IMR-90 (cell line): ENCODE measurements at regions not wholly inside any gene's neighbourhood (a gene's known extent, or its start where the extent isn't known, plus 50 kb on each side); places are given as distances from the start of the nearest gene placed in this dataset.

Source experiments
- BHLHE40 ChIP-seq: fragments of 150-350 bp; IDR thresholded peaks from 2 replicates; pipeline ENCODE4 v1.6.1; 2016; ENCODE audit warnings: mild to moderate bottlenecking, low read depth, low read length
- CEBPB ChIP-seq: IDR thresholded peaks from 2 replicates; pipeline ENCODE4 v1.6.1; 2012; ENCODE audit warnings: low read depth, low read length, improper control_type of control experiment
- CHD1 ChIP-seq: IDR thresholded peaks from 2 replicates; pipeline ENCODE4 v1.6.1; 2012; ENCODE audit warnings: low read depth, low read length, improper control_type of control experiment
- FOS ChIP-seq: fragments of 150-350 bp; IDR thresholded peaks from 2 replicates; pipeline ENCODE4 v1.6.1; 2016; ENCODE audit warnings: low read depth, low read length
- MAFK ChIP-seq: IDR thresholded peaks from 2 replicates; pipeline ENCODE4 v1.6.1; 2012; ENCODE audit warnings: low read depth, low read length, improper control_type of control experiment
- POLR2A ChIP-seq: IDR thresholded peaks from 2 replicates; pipeline ENCODE4 v1.6.1; 2012; ENCODE audit warnings: mild to moderate bottlenecking, low read depth, low read length
- RAD21 ChIP-seq: IDR thresholded peaks from 2 replicates; pipeline ENCODE4 v1.6.1; 2012; ENCODE audit warnings: low read length, improper control_type of control experiment
- RCOR1 ChIP-seq: IDR thresholded peaks from 2 replicates; pipeline ENCODE4 v1.6.1; 2012; ENCODE audit warnings: mild to moderate bottlenecking, low read length, improper control_type of control experiment; ENCODE audit not compliant: insufficient replicate concordance
- TF ChIP-seq, protein P1 (sequence below): conservative IDR thresholded peaks from 2 replicates; pipeline ENCODE4 v1.5.1; 2012; ENCODE audit warnings: mild to moderate bottlenecking, low read depth, low read length, improper control_type of control experiment
- TF ChIP-seq, protein P2 (sequence below): fragments of 150-350 bp; IDR thresholded peaks from 2 replicates; pipeline ENCODE4 v1.6.1; 2016; ENCODE audit warnings: low read depth, mild to moderate bottlenecking, low read length, moderate library complexity, borderline replicate concordance

DNA sequence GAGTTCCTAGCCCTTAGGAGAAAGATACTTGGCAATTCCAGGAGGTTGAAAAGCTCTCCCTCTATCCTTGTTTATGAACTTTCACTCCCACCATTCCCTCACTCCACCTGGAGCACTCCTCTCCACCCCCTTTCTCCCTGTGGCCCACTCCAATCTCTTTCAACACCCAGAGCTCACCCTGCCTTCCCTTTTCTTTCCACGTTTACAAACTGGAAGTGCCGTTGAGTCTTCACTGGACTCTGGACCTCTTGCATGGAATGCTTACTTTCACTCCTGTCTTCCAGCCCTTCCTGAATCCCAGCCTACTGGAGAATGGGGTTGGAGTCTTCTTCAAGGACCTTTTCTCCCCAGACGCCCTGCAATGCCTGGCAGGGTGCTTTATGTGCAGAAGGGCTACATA lies 198.5 kb downstream of the RHOU start:
- TF ChIP-seq RAD21 = no peak
- TF ChIP-seq MAFK = no peak
- TF ChIP-seq CHD1 = no peak
- TF ChIP-seq, protein P1, sequence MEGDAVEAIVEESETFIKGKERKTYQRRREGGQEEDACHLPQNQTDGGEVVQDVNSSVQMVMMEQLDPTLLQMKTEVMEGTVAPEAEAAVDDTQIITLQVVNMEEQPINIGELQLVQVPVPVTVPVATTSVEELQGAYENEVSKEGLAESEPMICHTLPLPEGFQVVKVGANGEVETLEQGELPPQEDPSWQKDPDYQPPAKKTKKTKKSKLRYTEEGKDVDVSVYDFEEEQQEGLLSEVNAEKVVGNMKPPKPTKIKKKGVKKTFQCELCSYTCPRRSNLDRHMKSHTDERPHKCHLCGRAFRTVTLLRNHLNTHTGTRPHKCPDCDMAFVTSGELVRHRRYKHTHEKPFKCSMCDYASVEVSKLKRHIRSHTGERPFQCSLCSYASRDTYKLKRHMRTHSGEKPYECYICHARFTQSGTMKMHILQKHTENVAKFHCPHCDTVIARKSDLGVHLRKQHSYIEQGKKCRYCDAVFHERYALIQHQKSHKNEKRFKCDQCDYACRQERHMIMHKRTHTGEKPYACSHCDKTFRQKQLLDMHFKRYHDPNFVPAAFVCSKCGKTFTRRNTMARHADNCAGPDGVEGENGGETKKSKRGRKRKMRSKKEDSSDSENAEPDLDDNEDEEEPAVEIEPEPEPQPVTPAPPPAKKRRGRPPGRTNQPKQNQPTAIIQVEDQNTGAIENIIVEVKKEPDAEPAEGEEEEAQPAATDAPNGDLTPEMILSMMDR = no peak
- no peak for TF ChIP-seq POLR2A
- no peak for TF ChIP-seq CEBPB
- TF ChIP-seq, protein P2, sequence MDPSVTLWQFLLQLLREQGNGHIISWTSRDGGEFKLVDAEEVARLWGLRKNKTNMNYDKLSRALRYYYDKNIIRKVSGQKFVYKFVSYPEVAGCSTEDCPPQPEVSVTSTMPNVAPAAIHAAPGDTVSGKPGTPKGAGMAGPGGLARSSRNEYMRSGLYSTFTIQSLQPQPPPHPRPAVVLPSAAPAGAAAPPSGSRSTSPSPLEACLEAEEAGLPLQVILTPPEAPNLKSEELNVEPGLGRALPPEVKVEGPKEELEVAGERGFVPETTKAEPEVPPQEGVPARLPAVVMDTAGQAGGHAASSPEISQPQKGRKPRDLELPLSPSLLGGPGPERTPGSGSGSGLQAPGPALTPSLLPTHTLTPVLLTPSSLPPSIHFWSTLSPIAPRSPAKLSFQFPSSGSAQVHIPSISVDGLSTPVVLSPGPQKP = no peak
- TF ChIP-seq RCOR1 = no peak
- TF ChIP-seq BHLHE40 = no peak
- TF ChIP-seq FOS = no peak
